ENCODE measurements at regions not wholly inside any gene's neighbourhood (a gene's known extent, or its start where the extent isn't known, plus 50 kb on each side); places are given as distances from the start of the nearest gene placed in this dataset.

DNA sequence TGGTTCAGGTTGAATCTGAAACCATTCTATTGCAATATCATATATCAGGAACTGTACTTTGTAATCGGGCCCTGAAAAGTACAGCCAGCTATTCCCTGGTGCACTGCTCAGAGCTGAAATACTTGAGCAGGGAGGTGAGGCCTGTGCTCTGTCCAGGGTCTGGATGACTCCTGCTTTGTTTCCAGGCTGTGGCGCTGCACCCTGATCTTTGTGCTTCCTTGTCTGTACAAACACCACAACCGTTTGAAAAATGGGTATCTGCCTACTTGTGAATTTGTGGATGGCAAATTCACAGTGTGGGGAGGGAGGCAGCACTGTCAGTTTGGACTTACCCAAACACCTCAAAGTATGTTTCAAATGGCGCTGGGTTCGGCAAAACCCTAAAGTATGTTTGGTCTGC, 155.4 kb upstream of the FAR2 start:
- Histone ChIP-seq H2AFZ (ENCODE audit: control insufficient read depth, low read depth, low read length) (no peak overlapping the region), H3K27ac (ENCODE audit: control insufficient read depth, insufficient read depth) (no peak overlapping the region), H3K9me3 (replicated peaks; ENCODE audit: control insufficient read depth, insufficient read depth, low read length) (no peaks in the 10 kb centered on the region), H3K4me1 (ENCODE audit: control insufficient read depth, insufficient read depth, low read length) (no peaks in the 10 kb centered on the region), H4K20me1 (ENCODE audit: control insufficient read depth, insufficient read depth) (no peaks in the 10 kb centered on the region), H3K4me3 (no peak overlapping the region), H3K79me2 (ENCODE audit: control insufficient read depth, insufficient read depth, low read length) (no peaks in the 10 kb centered on the region), H3K36me3 (ENCODE audit: control insufficient read depth in 2 of 2, insufficient read depth in 2 of 2, low read length in 1 of 2) (no peaks in the 10 kb centered on the region), H3K4me2 (ENCODE audit: control insufficient read depth, insufficient read depth) (no peak overlapping the region), H3K9ac (ENCODE audit: control insufficient read depth, insufficient read depth, low read length) (no peak overlapping the region), H3K27me3 (replicated peaks in 1 of 2; ENCODE audit: control insufficient read depth in 2 of 2, insufficient read depth in 2 of 2, low read length in 1 of 2) (no peaks in the 10 kb centered on the region)
- ChIA-PET CTCF (no interaction called here), RAD21 (ENCODE audit: unreplicated experiment) (no interaction called here), POLR2A (no interaction called here), SMC1A (ENCODE audit: uncharacterized antibody, unreplicated experiment) (interaction anchor here (1.6 kb wide), 1 partner anchor 8 kb away, joined by 3 read pairs; no protein-coding TSS in a partner anchor)
- in situ Hi-C loops (cut with MboI): no loop called here
- TF ChIP-seq CREM (IDR thresholded peaks at IDR 0.05; ENCODE audit: low read depth) (no peak), TBL1XR1 (IDR thresholded peaks at IDR 0.05; ENCODE audit: low read depth, low read length) (no peak), EED (IDR thresholded peaks at IDR 0.05; ENCODE audit: low read depth) (no peak), GABPA (IDR thresholded peaks at IDR 0.05; ENCODE audit: low read depth) (no peak), ETV6 (conservative IDR thresholded peaks at IDR 0.05 in 1 of 2, IDR thresholded peaks at IDR 0.05 in 1 of 2; ENCODE audit: borderline replicate concordance in 1 of 2, low read depth in 1 of 2) (no peak), CBFB (IDR thresholded peaks at IDR 0.05; ENCODE audit: low read depth) (no peak), ATF7 (IDR thresholded peaks at IDR 0.05; ENCODE audit: low read depth) (no peak), REST (IDR thresholded peaks at IDR 0.05; ENCODE audit: low read depth, low read length) (no peak), ZZZ3 (IDR thresholded peaks at IDR 0.05; ENCODE audit: control insufficient read depth, insufficient read length, low read depth) (no peak), KAT2A (conservative IDR thresholded peaks at IDR 0.05; ENCODE audit: control insufficient read depth, low read depth, low read length) (no peak)
- TF ChIP-seq, protein P1, sequence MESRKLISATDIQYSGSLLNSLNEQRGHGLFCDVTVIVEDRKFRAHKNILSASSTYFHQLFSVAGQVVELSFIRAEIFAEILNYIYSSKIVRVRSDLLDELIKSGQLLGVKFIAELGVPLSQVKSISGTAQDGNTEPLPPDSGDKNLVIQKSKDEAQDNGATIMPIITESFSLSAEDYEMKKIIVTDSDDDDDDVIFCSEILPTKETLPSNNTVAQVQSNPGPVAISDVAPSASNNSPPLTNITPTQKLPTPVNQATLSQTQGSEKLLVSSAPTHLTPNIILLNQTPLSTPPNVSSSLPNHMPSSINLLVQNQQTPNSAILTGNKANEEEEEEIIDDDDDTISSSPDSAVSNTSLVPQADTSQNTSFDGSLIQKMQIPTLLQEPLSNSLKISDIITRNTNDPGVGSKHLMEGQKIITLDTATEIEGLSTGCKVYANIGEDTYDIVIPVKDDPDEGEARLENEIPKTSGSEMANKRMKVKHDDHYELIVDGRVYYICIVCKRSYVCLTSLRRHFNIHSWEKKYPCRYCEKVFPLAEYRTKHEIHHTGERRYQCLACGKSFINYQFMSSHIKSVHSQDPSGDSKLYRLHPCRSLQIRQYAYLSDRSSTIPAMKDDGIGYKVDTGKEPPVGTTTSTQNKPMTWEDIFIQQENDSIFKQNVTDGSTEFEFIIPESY (IDR thresholded peaks at IDR 0.05): no peak
- intact Hi-C loops (cut with micrococcal nuclease; ENCODE audit: unreplicated experiment): no loop called here
- FAIRE-seq (no peak), ATAC-seq (no peak), DNase-seq (ENCODE audit: low read depth, low spot score) (no peak)
- 46% methylated on average over 5 of the region's 5 CpGs for WGBS (ENCODE audit: insufficient coverage, insufficient replicate concordance, low lambda C conversion rate, missing lambda C conversion rate)
- no TSS peak for BruUV-seq (replicated peaks)
